H1 (cell line): ENCODE measurements at regions not wholly inside any gene's neighbourhood (a gene's known extent, or its start where the extent isn't known, plus 50 kb on each side); places are given as distances from the start of the nearest gene placed in this dataset.

Source experiments
- CTBP2 ChIP-seq: IDR thresholded peaks from 2 replicates; pipeline ENCODE4 v1.7.0; 2011; ENCODE audit warnings: borderline replicate concordance, mild to moderate bottlenecking, moderate library complexity, mixed read lengths, low read length; ENCODE audit not compliant: insufficient read depth, insufficient read length
- HDAC2 ChIP-seq, 2 experiments: fragments of 300-600 bp in 1 of 2; sonication (generic) in 1 of 2; IDR thresholded peaks; 2 replicates each; pipeline ENCODE4 v1.6.1; 2011 to 2012; ENCODE audit warnings: low read depth in 2 of 2, low read length in 2 of 2, mild to moderate bottlenecking in 2 of 2, moderate library complexity in 2 of 2, borderline replicate concordance in 1 of 2, inconsistent platforms in 1 of 2
- RBBP5 ChIP-seq: IDR thresholded peaks from 2 replicates; pipeline ENCODE4 v1.7.1; 2012; ENCODE audit warnings: low read depth, mild to moderate bottlenecking, inconsistent platforms, low read length, moderate library complexity, borderline replicate concordance
- TF ChIP-seq, protein P1 (sequence below): IDR thresholded peaks from 2 replicates; pipeline ENCODE4 v1.6.1; 2011; ENCODE audit warnings: low read length, improper control_type of control experiment
- TF ChIP-seq, protein P2 (sequence below): fragments of 300-600 bp; sonication (generic); IDR thresholded peaks from 2 replicates; pipeline ENCODE4 v1.7.1; 2012; ENCODE audit warnings: low read length, moderate library complexity, mild to moderate bottlenecking, inconsistent platforms; ENCODE audit not compliant: insufficient replicate concordance

DNA sequence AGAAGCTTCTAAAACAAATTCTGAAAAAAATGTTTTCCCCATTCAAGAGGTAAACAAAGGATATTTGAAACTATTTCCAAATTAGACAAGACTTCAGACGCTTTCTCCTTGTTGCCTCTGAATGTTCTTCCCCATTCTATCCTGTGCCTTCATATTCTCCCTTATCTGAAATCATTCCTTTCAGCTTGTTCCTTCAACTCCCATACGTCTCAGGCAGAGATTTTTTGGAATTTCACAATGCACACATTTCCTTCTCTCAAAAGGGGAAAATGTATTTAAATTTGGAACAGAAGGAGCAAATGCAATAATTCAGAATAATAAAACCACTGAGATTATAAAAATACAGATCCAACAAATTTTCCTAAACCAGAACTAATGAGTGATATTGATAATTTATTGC, 198.7 kb upstream of the IVNS1ABP start (continued):
- TF ChIP-seq CTBP2 (no peak), RBBP5 (no peak), HDAC2 (IDR thresholded peaks at IDR 0.05; ENCODE audit: borderline replicate concordance in 1 of 2, low read depth in 2 of 2, low read length in 2 of 2) (no peak)
- TF ChIP-seq, protein P1, sequence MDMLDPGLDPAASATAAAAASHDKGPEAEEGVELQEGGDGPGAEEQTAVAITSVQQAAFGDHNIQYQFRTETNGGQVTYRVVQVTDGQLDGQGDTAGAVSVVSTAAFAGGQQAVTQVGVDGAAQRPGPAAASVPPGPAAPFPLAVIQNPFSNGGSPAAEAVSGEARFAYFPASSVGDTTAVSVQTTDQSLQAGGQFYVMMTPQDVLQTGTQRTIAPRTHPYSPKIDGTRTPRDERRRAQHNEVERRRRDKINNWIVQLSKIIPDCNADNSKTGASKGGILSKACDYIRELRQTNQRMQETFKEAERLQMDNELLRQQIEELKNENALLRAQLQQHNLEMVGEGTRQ = no peak
- TF ChIP-seq, protein P2, sequence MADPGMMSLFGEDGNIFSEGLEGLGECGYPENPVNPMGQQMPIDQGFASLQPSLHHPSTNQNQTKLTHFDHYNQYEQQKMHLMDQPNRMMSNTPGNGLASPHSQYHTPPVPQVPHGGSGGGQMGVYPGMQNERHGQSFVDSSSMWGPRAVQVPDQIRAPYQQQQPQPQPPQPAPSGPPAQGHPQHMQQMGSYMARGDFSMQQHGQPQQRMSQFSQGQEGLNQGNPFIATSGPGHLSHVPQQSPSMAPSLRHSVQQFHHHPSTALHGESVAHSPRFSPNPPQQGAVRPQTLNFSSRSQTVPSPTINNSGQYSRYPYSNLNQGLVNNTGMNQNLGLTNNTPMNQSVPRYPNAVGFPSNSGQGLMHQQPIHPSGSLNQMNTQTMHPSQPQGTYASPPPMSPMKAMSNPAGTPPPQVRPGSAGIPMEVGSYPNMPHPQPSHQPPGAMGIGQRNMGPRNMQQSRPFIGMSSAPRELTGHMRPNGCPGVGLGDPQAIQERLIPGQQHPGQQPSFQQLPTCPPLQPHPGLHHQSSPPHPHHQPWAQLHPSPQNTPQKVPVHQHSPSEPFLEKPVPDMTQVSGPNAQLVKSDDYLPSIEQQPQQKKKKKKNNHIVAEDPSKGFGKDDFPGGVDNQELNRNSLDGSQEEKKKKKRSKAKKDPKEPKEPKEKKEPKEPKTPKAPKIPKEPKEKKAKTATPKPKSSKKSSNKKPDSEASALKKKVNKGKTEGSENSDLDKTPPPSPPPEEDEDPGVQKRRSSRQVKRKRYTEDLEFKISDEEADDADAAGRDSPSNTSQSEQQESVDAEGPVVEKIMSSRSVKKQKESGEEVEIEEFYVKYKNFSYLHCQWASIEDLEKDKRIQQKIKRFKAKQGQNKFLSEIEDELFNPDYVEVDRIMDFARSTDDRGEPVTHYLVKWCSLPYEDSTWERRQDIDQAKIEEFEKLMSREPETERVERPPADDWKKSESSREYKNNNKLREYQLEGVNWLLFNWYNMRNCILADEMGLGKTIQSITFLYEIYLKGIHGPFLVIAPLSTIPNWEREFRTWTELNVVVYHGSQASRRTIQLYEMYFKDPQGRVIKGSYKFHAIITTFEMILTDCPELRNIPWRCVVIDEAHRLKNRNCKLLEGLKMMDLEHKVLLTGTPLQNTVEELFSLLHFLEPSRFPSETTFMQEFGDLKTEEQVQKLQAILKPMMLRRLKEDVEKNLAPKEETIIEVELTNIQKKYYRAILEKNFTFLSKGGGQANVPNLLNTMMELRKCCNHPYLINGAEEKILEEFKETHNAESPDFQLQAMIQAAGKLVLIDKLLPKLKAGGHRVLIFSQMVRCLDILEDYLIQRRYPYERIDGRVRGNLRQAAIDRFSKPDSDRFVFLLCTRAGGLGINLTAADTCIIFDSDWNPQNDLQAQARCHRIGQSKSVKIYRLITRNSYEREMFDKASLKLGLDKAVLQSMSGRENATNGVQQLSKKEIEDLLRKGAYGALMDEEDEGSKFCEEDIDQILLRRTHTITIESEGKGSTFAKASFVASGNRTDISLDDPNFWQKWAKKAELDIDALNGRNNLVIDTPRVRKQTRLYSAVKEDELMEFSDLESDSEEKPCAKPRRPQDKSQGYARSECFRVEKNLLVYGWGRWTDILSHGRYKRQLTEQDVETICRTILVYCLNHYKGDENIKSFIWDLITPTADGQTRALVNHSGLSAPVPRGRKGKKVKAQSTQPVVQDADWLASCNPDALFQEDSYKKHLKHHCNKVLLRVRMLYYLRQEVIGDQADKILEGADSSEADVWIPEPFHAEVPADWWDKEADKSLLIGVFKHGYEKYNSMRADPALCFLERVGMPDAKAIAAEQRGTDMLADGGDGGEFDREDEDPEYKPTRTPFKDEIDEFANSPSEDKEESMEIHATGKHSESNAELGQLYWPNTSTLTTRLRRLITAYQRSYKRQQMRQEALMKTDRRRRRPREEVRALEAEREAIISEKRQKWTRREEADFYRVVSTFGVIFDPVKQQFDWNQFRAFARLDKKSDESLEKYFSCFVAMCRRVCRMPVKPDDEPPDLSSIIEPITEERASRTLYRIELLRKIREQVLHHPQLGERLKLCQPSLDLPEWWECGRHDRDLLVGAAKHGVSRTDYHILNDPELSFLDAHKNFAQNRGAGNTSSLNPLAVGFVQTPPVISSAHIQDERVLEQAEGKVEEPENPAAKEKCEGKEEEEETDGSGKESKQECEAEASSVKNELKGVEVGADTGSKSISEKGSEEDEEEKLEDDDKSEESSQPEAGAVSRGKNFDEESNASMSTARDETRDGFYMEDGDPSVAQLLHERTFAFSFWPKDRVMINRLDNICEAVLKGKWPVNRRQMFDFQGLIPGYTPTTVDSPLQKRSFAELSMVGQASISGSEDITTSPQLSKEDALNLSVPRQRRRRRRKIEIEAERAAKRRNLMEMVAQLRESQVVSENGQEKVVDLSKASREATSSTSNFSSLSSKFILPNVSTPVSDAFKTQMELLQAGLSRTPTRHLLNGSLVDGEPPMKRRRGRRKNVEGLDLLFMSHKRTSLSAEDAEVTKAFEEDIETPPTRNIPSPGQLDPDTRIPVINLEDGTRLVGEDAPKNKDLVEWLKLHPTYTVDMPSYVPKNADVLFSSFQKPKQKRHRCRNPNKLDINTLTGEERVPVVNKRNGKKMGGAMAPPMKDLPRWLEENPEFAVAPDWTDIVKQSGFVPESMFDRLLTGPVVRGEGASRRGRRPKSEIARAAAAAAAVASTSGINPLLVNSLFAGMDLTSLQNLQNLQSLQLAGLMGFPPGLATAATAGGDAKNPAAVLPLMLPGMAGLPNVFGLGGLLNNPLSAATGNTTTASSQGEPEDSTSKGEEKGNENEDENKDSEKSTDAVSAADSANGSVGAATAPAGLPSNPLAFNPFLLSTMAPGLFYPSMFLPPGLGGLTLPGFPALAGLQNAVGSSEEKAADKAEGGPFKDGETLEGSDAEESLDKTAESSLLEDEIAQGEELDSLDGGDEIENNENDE = no peak
